Effector memory CD8-positive, alpha-beta T cell (primary cell): ENCODE measurements at regions not wholly inside any gene's neighbourhood (a gene's known extent, or its start where the extent isn't known, plus 50 kb on each side); places are given as distances from the start of the nearest gene placed in this dataset.

Experiments
- ATAC-seq: fragments of 150-1000 bp; cut with Tn5 transposase; replicated peaks from 2 replicates; pipeline ENCODE4 v1.10.0; 2021; ENCODE audit warnings: mild to moderate bottlenecking, moderate library complexity
- DNase-seq, 3 experiments: peaks; one replicate each; pipeline ENCODE4 v3.0.0; 2021
- H3K27ac Mint-ChIP-seq, 2 donors: one replicate each; pipeline ENCODE4 v1.8.0; 2022; ENCODE audit warnings: mild to moderate bottlenecking in 2 of 2, mixed read lengths in 2 of 2, moderate library complexity in 2 of 2
- H3K27me3 Mint-ChIP-seq, 2 donors: one replicate each; pipeline ENCODE4 v1.8.0; 2022; ENCODE audit warnings: mixed read lengths in 2 of 2
- H3K36me3 Mint-ChIP-seq: one replicate; pipeline ENCODE4 v1.8.0; 2022; ENCODE audit warnings: mild to moderate bottlenecking, moderate library complexity, mixed read lengths; ENCODE audit not compliant: insufficient read depth
- H3K4me1 Mint-ChIP-seq, 2 donors: one replicate each; pipeline ENCODE4 v1.8.0; 2022; ENCODE audit warnings: low read depth in 2 of 2, mixed read lengths in 2 of 2
- H3K4me3 Mint-ChIP-seq, 2 donors: one replicate each; pipeline ENCODE4 v1.8.0; 2022; ENCODE audit warnings: mild to moderate bottlenecking in 2 of 2, mixed read lengths in 2 of 2, moderate library complexity in 2 of 2
- H3K9me3 Mint-ChIP-seq, 2 donors: one replicate each; pipeline ENCODE4 v1.8.0; 2022; ENCODE audit warnings: mixed read lengths in 2 of 2

DNA sequence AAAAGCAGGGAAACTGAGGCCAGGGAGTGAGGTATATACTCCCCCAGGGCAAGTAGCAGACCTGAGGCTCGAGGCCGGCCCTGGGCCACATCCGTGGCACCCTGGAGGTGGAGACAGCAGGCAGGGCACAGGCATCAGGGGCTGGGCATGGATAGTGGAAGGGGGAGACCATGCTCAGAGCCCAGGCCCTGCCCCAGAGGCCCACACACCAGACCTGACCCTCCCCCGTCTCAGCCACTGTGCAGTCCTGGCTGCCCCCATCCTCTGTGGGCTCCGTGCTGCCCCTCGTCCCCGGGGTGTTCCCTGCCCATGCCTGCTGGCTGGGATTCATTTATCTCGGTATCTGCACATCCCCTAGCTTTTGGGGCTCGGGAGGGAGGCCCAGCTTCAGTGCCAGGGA lies 103.1 kb upstream of the NKX1-1 start:
- peaks cover 19 to 51% of the 10 kb centered on the region in 2 donors for H3K27me3 Mint-ChIP-seq
- ATAC-seq, result no peak
- H3K27ac Mint-ChIP-seq, result no peak overlapping the region

DNA sequence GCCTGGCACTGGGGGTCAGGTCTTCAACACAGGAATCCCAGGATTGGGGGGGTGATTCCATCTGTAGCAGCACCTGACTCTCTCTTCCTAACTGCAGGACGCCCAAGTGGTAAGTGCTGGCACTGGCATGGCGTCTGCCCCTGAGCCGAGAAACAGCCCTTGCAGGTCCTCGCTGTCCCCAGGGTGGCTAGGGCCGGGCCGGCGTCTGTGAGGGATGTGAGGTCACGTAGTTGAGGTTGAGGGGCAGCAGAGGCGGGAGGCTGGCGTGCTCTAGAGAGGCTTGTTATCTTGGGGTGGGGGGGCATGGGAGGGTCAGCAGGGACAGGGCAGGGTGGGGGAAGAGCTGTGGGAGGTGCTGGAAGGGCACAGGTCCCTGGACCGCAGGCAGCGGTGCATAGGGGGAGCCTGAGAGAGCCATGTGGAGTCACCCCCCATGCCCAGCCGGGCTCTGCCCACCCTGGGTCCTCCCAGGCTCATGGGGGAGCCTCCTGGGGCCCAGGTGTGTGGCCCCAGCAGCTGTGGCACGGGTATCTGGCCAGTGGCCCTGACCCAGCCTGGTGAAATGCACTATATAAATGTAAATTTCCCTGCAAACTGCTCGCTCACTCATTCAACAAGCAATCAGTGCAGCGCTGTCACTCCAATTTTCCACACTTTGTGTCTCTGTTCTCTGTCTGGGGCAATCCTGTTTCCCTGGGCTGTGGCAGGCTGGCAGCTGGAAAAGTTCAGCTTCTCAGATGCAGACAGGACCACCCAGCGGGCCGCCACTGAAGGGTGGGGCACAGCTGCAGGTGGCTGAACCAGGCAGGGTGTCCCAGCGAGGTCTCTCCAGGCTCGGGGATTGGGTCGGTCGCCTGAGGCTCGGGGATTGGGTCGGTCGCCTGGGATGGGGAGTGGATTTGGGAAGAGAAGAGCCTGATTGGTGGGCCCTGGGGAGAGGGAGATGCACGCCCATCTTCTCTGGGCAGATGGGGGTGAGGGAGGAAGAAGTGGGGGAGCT lies 102.2 kb upstream of the NKX1-1 start:
- Mint-ChIP-seq H3K9me3 (no peaks in the 10 kb centered on the region), H3K4me3 (no peak overlapping the region), H3K27ac (no peak overlapping the region), H3K36me3 (no peaks in the 10 kb centered on the region), H3K27me3 (peaks cover 19 to 51% of the 10 kb centered on the region in 2 donors), H3K4me1 (no peaks in the 10 kb centered on the region)
- no peak for DNase-seq
- ATAC-seq, result no peak

More for the DNA sequence above, 103.1 kb upstream of the NKX1-1 start:
- H3K9me3 Mint-ChIP-seq, result no peaks in the 10 kb centered on the region
- no peaks in the 10 kb centered on the region for H3K4me1 Mint-ChIP-seq
- no peak overlapping the region for H3K4me3 Mint-ChIP-seq
- DNase-seq, result no peak
- no peaks in the 10 kb centered on the region for H3K36me3 Mint-ChIP-seq

DNA sequence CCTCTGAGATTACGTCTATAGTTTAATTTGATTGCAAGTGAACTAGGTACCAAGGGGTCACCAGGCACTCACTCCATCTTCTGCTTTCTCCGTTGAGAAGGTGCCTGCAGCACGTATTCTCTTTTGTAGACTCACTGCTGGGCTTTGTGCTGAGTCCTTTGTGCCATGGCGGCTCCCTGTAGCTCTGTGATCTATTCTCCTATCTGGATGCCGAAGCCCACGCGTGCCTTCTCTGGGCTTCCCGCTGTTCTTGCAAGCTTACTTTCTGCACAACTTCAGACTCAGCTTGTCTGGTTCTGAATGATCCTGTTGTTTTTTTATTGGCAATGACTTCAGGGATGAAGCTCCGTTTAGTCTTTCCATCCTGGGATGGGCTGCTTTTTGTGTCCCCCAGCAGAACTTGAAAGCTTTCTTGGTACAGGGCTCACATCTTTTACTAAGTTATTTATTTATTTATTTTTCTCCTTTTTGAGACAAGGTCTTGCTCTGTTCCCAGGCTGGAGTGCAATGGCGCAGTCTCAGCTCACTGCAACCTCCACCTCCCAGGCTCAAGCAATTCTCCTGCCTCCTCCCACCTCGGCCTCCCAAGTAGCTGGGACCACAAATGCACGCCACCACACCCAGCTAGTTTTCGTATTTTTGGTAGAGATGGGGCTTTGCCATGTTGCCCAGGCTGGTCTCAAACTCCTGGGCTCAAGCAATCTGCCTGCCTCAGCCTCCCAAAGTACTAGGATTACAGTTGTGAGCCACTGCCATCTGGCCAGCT lies 100.9 kb upstream of the NKX1-1 start:
- H3K9me3 Mint-ChIP-seq, result no peaks in the 10 kb centered on the region
- H3K27me3 Mint-ChIP-seq, result peaks cover 19 to 57% of the 10 kb centered on the region in 2 donors
- ATAC-seq (no peak), DNase-seq (no peak)
- H3K4me1 Mint-ChIP-seq, result no peaks in the 10 kb centered on the region
- H3K36me3 Mint-ChIP-seq, result no peaks in the 10 kb centered on the region
- H3K27ac Mint-ChIP-seq, result no peak overlapping the region
- H3K4me3 Mint-ChIP-seq, result no peak overlapping the region

DNA sequence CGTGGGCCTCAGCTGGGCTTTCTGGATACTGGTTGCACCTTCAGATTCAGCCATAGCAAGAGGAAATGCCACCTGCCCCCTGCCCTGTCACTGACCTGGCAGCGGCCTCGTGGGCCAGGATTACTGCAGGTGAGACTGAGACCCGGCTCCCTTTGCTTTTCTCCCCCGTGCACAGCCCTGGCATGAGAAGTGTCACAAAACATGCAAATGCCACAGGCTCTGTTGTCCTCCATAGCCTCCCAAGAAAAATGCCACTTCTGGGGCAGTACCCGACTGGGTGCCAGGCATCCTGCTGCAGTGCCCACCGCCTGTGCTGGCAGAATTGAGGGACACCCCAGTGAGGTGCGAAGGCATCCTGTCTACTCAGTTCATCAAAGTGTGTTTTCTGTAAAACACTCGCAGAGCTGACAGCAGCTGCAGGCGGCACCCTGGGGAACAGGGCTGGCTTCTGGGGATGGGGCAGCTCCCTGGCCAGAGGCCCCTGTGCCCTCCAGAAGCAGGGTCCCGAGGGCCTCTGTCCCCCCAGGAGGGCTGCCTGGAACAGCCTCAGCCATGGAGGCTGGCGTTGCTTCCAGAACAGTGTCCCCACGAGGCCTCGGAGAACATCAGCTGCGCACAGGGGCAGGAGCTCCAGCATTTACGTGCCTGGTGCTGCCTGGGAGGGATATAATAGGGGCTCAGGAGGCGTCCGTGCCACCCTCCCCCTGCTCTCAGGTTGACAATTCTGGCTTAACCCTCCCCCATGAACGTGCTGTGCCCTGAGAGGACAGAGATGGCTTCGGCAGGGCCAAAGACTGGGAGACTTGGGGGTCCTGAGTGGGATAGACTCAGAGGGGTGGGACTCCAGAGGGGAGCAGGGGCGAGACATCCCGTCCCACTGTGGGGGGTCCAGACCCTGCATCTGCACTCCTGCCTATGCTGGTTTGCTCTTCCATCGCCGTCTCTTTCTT lies 99.5 kb upstream of the NKX1-1 start:
- H3K27ac Mint-ChIP-seq, result no peak overlapping the region
- H3K27me3 Mint-ChIP-seq, result peaks cover 19 to 57% of the 10 kb centered on the region in 2 donors

DNA sequence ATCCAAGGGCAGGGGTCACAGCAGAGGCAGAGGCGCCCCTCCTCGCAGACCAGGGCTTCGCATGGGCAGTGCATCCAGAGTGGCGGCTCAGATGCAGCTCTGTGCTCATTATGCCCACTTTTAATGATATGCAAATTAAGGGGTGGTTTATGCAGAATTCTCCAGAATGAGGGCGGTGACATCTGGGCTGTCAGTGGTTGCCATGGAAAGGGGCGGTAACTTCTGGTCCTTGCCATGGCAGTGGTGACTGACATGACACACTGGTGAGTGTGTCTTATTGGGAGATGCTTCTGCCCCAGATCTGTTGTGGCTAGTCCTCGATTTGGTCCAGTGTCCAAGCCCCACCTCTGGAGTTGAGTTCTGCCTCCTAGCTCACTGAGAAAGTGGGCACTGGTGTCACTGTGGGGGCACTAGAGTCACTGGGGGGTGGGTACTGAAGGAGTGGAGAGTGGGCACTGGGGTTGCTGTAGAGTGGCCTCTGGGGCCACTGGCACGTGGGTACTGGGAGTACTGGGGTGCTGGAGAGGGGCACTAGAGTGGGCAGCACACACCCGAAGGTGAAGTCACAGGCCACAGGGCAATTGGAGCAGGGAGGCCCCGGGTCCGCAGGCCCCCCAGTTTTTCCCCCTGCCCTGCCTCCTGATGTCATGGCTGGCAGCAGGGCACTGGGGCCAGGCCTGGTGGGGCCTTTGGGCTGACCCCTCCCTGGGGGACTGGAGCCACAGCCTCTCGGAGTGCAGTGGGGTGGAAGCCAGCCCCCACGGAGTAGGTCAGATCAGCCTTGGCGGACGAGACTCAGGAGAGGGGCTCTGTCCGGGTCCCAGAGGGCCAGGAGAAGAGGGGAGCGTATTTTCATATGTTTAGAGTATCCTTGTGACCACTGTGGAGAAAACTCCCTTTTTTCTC lies 98.6 kb upstream of the NKX1-1 start:
- H3K27me3 Mint-ChIP-seq, result peaks cover 19 to 52% of the 10 kb centered on the region in 2 donors
- ATAC-seq (no peak), DNase-seq (no peak)
- H3K4me3 Mint-ChIP-seq, result no peak overlapping the region
- no peak overlapping the region for H3K27ac Mint-ChIP-seq
- H3K4me1 Mint-ChIP-seq, result no peaks in the 10 kb centered on the region
- no peaks in the 10 kb centered on the region for H3K9me3 Mint-ChIP-seq
- no peaks in the 10 kb centered on the region for H3K36me3 Mint-ChIP-seq

More for the DNA sequence above, 99.5 kb upstream of the NKX1-1 start:
- no peaks in the 10 kb centered on the region for H3K4me1 Mint-ChIP-seq
- H3K36me3 Mint-ChIP-seq, result no peaks in the 10 kb centered on the region
- ATAC-seq, result no peak
- H3K4me3 Mint-ChIP-seq, result no peak overlapping the region
- no peaks in the 10 kb centered on the region for H3K9me3 Mint-ChIP-seq
- DNase-seq, result no peak

DNA sequence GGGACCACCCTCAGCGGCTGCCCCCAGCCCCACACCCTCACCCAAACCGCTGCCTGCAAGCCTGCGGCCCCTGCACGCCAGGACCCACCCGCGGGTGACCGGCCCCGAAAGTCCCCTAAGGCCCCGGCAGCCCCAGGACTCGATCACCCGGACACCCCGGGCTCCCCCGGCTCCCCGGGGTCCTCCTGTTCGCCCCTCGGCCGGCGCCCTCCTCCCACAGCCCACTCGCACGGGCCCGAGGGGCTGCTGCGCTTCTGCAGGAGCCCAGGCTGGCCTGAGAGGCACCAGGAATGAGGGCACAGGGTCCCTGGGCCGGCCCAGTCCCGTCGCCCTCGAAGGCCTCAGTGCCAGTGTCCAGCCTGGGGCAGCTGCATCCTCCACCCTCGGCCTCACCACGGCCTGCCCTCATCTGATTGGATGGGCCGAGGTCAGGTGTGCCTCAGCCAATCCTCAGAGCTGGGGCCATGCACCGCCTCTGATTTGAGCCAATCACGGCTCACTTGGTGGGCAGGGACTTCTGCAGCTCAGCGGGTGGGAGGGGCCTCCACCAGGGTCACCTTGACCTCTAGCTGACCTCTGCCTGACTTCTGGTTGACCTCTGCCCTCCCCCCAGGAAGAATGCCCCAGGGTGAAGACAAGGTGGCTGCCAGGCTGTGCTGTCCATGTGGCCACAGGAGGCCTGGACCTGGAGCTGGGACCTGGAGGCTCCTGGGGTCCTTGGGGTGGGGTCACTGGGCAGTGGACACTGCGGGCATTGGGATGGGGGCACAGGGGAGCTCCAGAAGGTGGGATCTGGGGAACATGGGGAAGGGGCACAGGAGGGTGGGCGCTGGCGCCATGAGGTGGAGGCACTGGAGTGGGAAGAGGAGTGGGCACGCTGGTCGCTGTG lies 97.6 kb upstream of the NKX1-1 start:
- no peaks in the 10 kb centered on the region for H3K9me3 Mint-ChIP-seq

DNA sequence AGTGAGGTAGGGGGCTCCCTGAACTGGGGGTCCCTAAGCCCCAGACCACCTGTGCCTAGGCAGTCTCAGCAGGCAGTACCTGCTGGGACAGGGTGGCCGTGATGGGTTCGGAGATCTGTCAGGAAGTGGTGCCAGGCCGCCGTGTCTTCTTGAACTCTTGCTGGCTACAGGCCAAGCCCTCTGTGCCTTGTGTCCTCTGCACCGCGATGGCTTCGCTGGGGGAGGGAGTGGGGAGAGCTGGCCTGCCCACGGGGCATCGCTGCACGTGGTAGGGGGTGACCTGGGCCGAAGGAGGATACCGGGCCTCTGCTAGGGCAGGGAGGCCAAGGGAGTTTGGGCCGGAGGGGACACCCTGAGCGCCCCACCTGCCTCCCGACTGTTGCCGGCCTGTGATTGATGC lies 96.7 kb upstream of the NKX1-1 start:
- ATAC-seq (no peak), DNase-seq (no peak)
- Mint-ChIP-seq H3K4me3 (no peak overlapping the region), H3K9me3 (no peaks in the 10 kb centered on the region), H3K4me1 (no peaks in the 10 kb centered on the region), H3K27ac (no peak overlapping the region), H3K27me3 (peaks cover 16 to 38% of the 10 kb centered on the region in 2 donors), H3K36me3 (no peaks in the 10 kb centered on the region)

More for the DNA sequence above, 97.6 kb upstream of the NKX1-1 start:
- Mint-ChIP-seq H3K4me1 (no peaks in the 10 kb centered on the region), H3K27ac (no peak overlapping the region), H3K27me3 (peaks cover 19 to 47% of the 10 kb centered on the region in 2 donors), H3K36me3 (no peaks in the 10 kb centered on the region), H3K4me3 (no peak overlapping the region)
- ATAC-seq, result no peak
- no peak for DNase-seq

DNA sequence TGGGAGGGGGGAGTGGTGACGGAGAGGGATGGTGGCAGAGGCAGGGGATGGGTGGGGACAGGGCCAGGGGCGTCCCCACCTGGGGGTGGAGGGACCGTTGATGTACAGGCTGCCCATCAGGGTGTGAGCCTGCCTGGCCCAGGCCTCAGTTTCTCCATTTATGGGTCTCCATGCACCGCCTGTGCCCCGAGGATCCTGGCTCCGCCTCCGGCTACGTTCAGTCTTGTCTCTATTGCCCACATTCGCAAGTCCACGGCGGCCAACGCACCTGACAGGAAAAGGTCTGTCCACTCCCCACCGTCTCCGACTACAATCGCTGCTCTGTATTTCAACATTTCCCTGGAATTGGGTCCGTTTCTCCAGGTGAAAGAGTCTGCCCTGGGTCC lies 96.3 kb upstream of the NKX1-1 start:
- H3K4me1 Mint-ChIP-seq, result no peaks in the 10 kb centered on the region
- H3K27me3 Mint-ChIP-seq, result peaks cover 11 to 33% of the 10 kb centered on the region in 2 donors
- H3K36me3 Mint-ChIP-seq, result no peaks in the 10 kb centered on the region
- ATAC-seq (no peak), DNase-seq (no peak)
- H3K9me3 Mint-ChIP-seq, result no peaks in the 10 kb centered on the region
- no peak overlapping the region for H3K27ac Mint-ChIP-seq
- no peak overlapping the region for H3K4me3 Mint-ChIP-seq

DNA sequence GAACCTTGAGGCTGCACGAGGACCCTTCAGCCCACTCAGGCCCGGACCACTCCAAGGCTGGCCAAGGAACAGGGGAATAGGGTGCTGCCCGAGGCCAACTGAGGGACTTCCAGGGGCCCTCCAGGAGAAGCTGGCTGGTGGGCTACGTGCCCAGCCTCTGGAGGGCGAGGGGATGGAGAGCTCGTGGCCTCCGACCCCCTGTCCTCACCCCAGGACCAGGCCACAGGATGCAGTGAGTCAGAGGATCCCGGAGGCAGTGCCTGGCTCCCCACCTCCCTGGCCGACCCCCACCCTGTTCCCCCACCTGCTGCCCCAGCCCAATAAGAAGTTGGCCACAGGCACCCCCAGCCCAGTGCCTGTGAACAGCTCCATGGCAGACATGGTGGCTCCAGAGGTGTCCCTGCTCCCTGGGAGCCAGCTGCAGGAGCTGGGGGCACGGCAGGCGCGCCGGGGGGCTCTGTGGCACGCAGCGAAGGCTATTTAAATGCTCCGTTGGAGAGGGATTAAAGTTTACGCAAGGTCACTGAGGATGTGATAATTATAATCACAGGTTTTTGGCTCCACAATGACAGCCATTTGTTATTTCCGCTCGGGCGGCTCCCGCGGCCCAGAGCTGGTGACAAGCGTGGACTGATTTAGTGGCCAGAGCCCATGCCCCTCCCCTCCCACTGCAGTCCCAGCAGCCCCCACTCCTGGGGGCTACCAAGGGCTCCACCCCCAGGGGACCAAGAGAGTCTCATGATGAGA lies 95.7 kb upstream of the NKX1-1 start:
- no peaks in the 10 kb centered on the region for H3K4me1 Mint-ChIP-seq
- ATAC-seq (no peak), DNase-seq (no peak)
- H3K36me3 Mint-ChIP-seq, result no peaks in the 10 kb centered on the region
- H3K9me3 Mint-ChIP-seq, result no peaks in the 10 kb centered on the region
- H3K27me3 Mint-ChIP-seq, result peaks cover 8 to 28% of the 10 kb centered on the region in 2 donors
- no peak overlapping the region for H3K27ac Mint-ChIP-seq
- H3K4me3 Mint-ChIP-seq, result no peak overlapping the region

DNA sequence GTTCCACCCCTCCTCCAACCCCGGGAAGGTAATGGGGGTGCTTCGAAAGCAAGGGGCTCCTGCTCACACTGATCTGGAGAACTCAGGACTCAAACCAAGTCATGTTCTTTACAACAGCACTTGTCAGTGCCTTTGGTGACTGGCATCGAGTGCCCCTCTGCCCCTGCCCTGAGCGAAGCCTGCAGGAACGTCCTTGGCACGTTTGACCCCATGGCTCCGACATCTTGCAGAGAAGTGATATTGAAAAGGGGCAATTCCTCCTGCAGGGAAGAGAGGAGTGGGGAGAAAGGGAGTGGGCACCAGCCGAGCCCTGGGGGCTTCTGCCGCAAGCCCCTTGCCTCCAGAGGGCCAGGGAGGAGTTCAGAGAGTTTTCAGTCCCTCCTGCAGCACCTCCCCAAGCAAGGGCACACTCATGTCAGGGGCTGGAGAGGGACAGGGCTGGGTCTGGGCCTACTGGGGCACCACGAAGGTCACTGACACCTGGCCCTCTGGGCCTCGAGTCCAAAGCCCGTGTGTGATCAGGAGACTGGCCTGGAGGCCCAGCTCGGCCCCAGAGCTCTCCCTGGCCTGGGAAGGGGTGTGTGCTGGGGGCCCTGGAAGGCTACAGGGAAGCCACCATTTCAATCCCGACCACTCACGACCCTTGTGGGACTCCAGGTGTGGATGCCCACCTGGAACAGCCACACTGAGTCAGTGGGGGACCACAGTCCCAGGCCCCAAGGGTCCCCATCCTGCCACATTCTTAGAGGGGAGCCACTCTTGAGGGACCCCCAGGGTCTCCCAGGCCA lies 94.9 kb upstream of the NKX1-1 start:
- no peaks in the 10 kb centered on the region for H3K4me1 Mint-ChIP-seq
- H3K4me3 Mint-ChIP-seq, result no peak overlapping the region
- ATAC-seq, result no peak
- H3K27ac Mint-ChIP-seq, result no peak overlapping the region
- no peak for DNase-seq
- peaks cover under 1 to 20% of the 10 kb centered on the region in 2 donors for H3K27me3 Mint-ChIP-seq
- H3K9me3 Mint-ChIP-seq, result no peaks in the 10 kb centered on the region
- no peaks in the 10 kb centered on the region for H3K36me3 Mint-ChIP-seq
